ENCODE measurements at regions not wholly inside any gene's neighbourhood (a gene's known extent, or its start where the extent isn't known, plus 50 kb on each side); places are given as distances from the start of the nearest gene placed in this dataset.

- no peaks in the 10 kb centered on the region for H3K4me1 Mint-ChIP-seq
- no peaks in the 10 kb centered on the region for H3K36me3 Mint-ChIP-seq
- Histone ChIP-seq H3K4me1 (ENCODE audit: insufficient read depth, low read length) (no peaks in the 10 kb centered on the region), H3K27ac (ENCODE audit: low read depth, low read length) (no peak overlapping the region), H3K36me3 (ENCODE audit: insufficient read depth, low read length) (no peaks in the 10 kb centered on the region), H3K27me3 (ENCODE audit: insufficient read depth, low read length, poor library complexity, severe bottlenecking) (no peaks in the 10 kb centered on the region), H3K4me3 (ENCODE audit: low read length) (no peak overlapping the region), H3K9me3 (ENCODE audit: low read length) (no peaks in the 10 kb centered on the region)
- ChIA-PET POLR2A (no interaction called here), CTCF (no interaction called here)
- peaks cover 0 to 1% of the 10 kb centered on the region in 2 donors for H3K27me3 Mint-ChIP-seq
- DNase-seq = no peak
- H3K9me3 Mint-ChIP-seq = peaks cover under 1 to 9% (median 4%) of the 10 kb centered on the region in 5 donors
- H3K27ac Mint-ChIP-seq = no peak overlapping the region
- H3K4me3 Mint-ChIP-seq = no peak overlapping the region
Measured at GRCh38 chr13:34767778-34768177, 174.3 kb upstream of the NBEA start.

DNA sequence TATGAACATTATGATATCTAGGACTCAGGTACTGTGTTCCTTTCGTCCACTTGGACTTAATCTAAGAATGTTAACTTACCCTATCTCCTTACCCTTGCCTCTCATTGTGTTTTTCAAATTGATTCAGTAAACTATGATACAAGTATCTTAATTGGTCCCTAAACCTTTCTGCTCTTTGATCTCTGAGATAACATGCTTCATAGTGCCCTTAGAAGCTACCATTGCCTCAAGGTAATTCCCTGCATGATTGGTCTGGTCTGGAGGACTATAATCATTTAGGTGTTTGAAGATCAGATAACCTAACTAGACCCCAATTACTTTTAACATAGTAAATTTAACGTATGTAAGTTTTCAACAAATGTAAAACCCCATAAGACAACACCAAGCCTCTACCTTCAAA lies 169.9 kb upstream of the NBEA start:
- Histone ChIP-seq H3K4me3 (ENCODE audit: low read length) (no peak overlapping the region), H3K4me1 (ENCODE audit: insufficient read depth, low read length) (no peaks in the 10 kb centered on the region), H3K27ac (ENCODE audit: low read depth, low read length) (no peak overlapping the region), H3K27me3 (ENCODE audit: insufficient read depth, low read length, poor library complexity, severe bottlenecking) (no peaks in the 10 kb centered on the region), H3K9me3 (ENCODE audit: low read length) (no peaks in the 10 kb centered on the region), H3K36me3 (ENCODE audit: insufficient read depth, low read length) (no peaks in the 10 kb centered on the region)
- no peak overlapping the region for H3K27ac Mint-ChIP-seq
- H3K4me3 Mint-ChIP-seq = no peak overlapping the region
- H3K36me3 Mint-ChIP-seq = no peaks in the 10 kb centered on the region
- DNase-seq = no peak
- H3K9me3 Mint-ChIP-seq = peaks cover 0 to 11% (median 4%) of the 10 kb centered on the region in 5 donors
- peaks cover 0 to 1% of the 10 kb centered on the region in 2 donors for H3K27me3 Mint-ChIP-seq
- ChIA-PET CTCF (no interaction called here), POLR2A (no interaction called here)
- no peaks in the 10 kb centered on the region for H3K4me1 Mint-ChIP-seq

DNA sequence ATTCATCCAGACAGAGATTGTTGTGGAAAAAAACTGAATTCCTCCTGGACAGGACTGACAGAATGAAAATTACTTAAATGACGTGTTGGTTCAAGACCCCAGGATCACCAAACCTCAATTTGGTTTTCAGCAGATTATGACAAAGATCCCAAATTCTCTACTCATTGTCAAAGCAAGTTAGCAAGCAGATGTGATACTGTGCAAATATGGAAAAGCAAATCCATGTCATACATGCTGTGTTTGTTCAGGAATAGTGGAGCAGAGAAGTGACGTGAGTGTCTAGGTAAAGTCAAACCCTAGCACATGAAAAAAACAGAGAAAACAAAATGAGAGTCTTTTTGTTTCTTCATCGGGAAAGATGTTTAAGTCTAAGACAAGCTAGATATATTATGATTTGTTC lies 169.2 kb upstream of the NBEA start:
- no peak overlapping the region for H3K4me3 Mint-ChIP-seq

DNA sequence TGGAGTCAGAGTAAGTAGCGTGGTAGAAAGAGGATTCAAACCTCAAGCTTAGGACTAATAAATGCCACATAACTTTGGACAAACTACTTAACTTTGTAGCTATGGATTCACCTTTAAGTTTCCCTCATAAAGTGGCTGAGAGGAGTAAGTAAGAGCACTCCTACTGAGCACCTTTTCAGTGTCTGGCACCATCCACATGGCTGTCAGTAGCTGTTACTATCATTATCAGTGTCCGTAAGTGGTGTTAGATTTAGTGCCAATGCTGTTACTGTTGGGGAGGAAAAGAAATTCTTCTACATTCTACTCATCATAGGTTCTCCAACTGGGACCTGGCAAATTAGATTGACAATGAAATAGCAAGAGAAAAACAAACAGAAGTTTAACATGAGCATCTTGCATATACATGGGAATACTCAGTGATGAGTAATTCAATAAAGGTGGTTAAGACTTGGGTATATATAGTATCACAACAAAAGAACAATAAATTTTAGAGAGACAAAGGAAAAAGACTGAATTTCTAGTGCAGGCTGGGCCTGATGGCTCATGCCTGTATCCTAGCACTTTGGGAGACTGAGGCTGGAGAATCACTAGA lies 165.6 kb upstream of the NBEA start:
- peaks cover 0 to 11% (median 0%) of the 10 kb centered on the region in 5 donors for H3K9me3 Mint-ChIP-seq
- CTCF ChIA-PET = no interaction called here

More for the DNA sequence above, 169.2 kb upstream of the NBEA start:
- Histone ChIP-seq H3K9me3 (ENCODE audit: low read length) (no peaks in the 10 kb centered on the region), H3K4me1 (ENCODE audit: insufficient read depth, low read length) (no peaks in the 10 kb centered on the region), H3K27me3 (ENCODE audit: insufficient read depth, low read length, poor library complexity, severe bottlenecking) (no peaks in the 10 kb centered on the region), H3K36me3 (ENCODE audit: insufficient read depth, low read length) (no peaks in the 10 kb centered on the region), H3K4me3 (ENCODE audit: low read length) (no peak overlapping the region), H3K27ac (ENCODE audit: low read depth, low read length) (no peak overlapping the region)
- Mint-ChIP-seq H3K27me3 (peaks cover 0 to 1% of the 10 kb centered on the region in 2 donors), H3K9me3 (peaks cover 0 to 11% (median 4%) of the 10 kb centered on the region in 5 donors), H3K27ac (no peak overlapping the region), H3K4me1 (no peaks in the 10 kb centered on the region), H3K36me3 (no peaks in the 10 kb centered on the region)
- ChIA-PET CTCF (no interaction called here), POLR2A (no interaction called here)
- no peak for DNase-seq

GRCh38 chr13:34777089-34777913 lies 164.8 kb upstream of the NBEA start:
- Mint-ChIP-seq H3K36me3 (no peaks in the 10 kb centered on the region), H3K4me3 (no peak overlapping the region), H3K4me1 (no peaks in the 10 kb centered on the region), H3K27ac (no peak overlapping the region), H3K27me3 (no peaks in the 10 kb centered on the region), H3K9me3 (peaks cover 0 to 11% (median 0%) of the 10 kb centered on the region in 5 donors)
- CTCF ChIA-PET = no interaction called here
- Histone ChIP-seq H3K4me1 (ENCODE audit: insufficient read depth, low read length) (no peaks in the 10 kb centered on the region), H3K27ac (ENCODE audit: low read depth, low read length) (no peak overlapping the region), H3K4me3 (ENCODE audit: low read length) (no peak overlapping the region), H3K36me3 (ENCODE audit: insufficient read depth, low read length) (no peaks in the 10 kb centered on the region), H3K9me3 (ENCODE audit: low read length) (no peaks in the 10 kb centered on the region), H3K27me3 (ENCODE audit: insufficient read depth, low read length, poor library complexity, severe bottlenecking) (no peaks in the 10 kb centered on the region)
- DNase-seq = no peak
- POLR2A ChIA-PET = no interaction called here

More for the DNA sequence above, 165.6 kb upstream of the NBEA start:
- Mint-ChIP-seq H3K27me3 (no peaks in the 10 kb centered on the region), H3K4me3 (no peak overlapping the region), H3K27ac (no peak overlapping the region), H3K4me1 (no peaks in the 10 kb centered on the region), H3K36me3 (no peaks in the 10 kb centered on the region)
- DNase-seq = no peak
- Histone ChIP-seq H3K9me3 (ENCODE audit: low read length) (no peaks in the 10 kb centered on the region), H3K36me3 (ENCODE audit: insufficient read depth, low read length) (no peaks in the 10 kb centered on the region), H3K4me1 (ENCODE audit: insufficient read depth, low read length) (no peaks in the 10 kb centered on the region), H3K27me3 (ENCODE audit: insufficient read depth, low read length, poor library complexity, severe bottlenecking) (no peaks in the 10 kb centered on the region), H3K27ac (ENCODE audit: low read depth, low read length) (no peak overlapping the region), H3K4me3 (ENCODE audit: low read length) (no peak overlapping the region)
- POLR2A ChIA-PET = no interaction called here

- no peak overlapping the region for H3K4me3 Mint-ChIP-seq
- ChIA-PET POLR2A (no interaction called here), CTCF (no interaction called here)
- Histone ChIP-seq H3K27me3 (ENCODE audit: insufficient read depth, low read length, poor library complexity, severe bottlenecking) (no peaks in the 10 kb centered on the region), H3K9me3 (ENCODE audit: low read length) (no peaks in the 10 kb centered on the region), H3K36me3 (ENCODE audit: insufficient read depth, low read length) (no peaks in the 10 kb centered on the region), H3K4me1 (ENCODE audit: insufficient read depth, low read length) (no peaks in the 10 kb centered on the region), H3K4me3 (ENCODE audit: low read length) (no peak overlapping the region), H3K27ac (ENCODE audit: low read depth, low read length) (no peak overlapping the region)
- no peaks in the 10 kb centered on the region for H3K36me3 Mint-ChIP-seq
- no peaks in the 10 kb centered on the region for H3K27me3 Mint-ChIP-seq
- no peaks in the 10 kb centered on the region for H3K4me1 Mint-ChIP-seq
- H3K9me3 Mint-ChIP-seq = peaks cover 0 to 9% (median 0%) of the 10 kb centered on the region in 5 donors
- H3K27ac Mint-ChIP-seq = no peak overlapping the region
- no peak for DNase-seq
Measured at GRCh38 chr13:34777914-34778303, 164.2 kb upstream of the NBEA start.

DNA sequence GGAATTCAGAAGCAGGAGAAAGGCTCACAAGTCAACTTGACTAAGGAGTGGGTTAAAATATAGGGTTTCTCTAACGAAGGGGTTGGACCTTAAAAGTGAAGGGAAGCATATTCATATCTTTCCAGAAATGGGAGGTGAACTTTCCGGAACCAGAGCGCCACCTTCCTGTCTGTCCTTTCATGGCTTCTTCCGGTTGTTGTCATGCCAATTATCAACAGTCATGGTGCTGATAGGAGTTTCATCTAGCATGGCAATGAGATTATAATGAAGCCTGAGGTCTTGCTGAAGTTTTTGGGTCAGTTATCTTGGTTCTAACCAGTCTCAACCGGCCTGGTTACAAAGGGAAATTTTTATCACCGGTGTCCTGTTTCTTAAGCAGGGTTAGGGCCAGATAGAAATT lies 162.9 kb upstream of the NBEA start:
- Histone ChIP-seq H3K4me3 (ENCODE audit: low read length) (no peak overlapping the region), H3K36me3 (ENCODE audit: insufficient read depth, low read length) (no peaks in the 10 kb centered on the region)
- POLR2A ChIA-PET = no interaction called here

DNA sequence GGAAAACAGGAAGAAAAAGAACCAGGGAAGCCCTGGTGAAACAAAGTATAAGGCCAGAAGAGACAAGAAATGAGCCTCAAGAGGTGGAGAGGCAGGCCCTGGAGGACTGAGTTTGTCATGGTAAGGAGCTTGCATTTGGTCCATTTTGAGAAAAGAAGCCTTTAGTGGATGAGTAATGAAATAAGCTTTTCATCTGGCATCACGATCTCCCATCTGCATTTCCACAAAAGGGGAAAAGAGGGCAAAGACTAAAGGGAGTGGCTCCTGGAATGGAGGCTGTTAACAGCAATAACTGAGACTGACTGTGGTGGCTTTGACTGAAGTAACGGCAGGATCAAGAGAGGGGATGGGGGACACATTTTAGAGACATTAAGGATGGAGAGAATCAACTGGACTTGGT lies 148.8 kb upstream of the NBEA start:
- CTCF ChIA-PET = no interaction called here
- Histone ChIP-seq H3K4me1 (ENCODE audit: insufficient read depth, low read length) (no peaks in the 10 kb centered on the region), H3K9me3 (ENCODE audit: low read length) (no peaks in the 10 kb centered on the region), H3K36me3 (ENCODE audit: insufficient read depth, low read length) (no peaks in the 10 kb centered on the region), H3K27me3 (ENCODE audit: insufficient read depth, low read length, poor library complexity, severe bottlenecking) (no peaks in the 10 kb centered on the region), H3K27ac (ENCODE audit: low read depth, low read length) (no peak overlapping the region), H3K4me3 (ENCODE audit: low read length) (no peak overlapping the region)
- Mint-ChIP-seq H3K27me3 (no peaks in the 10 kb centered on the region), H3K4me3 (no peak overlapping the region), H3K9me3 (peaks cover 6 to 18% (median 7%) of the 10 kb centered on the region in 5 donors), H3K36me3 (no peaks in the 10 kb centered on the region), H3K27ac (no peak overlapping the region), H3K4me1 (no peaks in the 10 kb centered on the region)
- POLR2A ChIA-PET = no interaction called here
- DNase-seq = no peak

More for the DNA sequence above, 162.9 kb upstream of the NBEA start:
- Histone ChIP-seq H3K27ac (ENCODE audit: low read depth, low read length) (no peak overlapping the region), H3K27me3 (ENCODE audit: insufficient read depth, low read length, poor library complexity, severe bottlenecking) (no peaks in the 10 kb centered on the region), H3K4me1 (ENCODE audit: insufficient read depth, low read length) (no peaks in the 10 kb centered on the region), H3K9me3 (ENCODE audit: low read length) (no peaks in the 10 kb centered on the region)
- Mint-ChIP-seq H3K4me1 (no peaks in the 10 kb centered on the region), H3K36me3 (no peaks in the 10 kb centered on the region), H3K4me3 (no peak overlapping the region), H3K27me3 (no peaks in the 10 kb centered on the region), H3K9me3 (peaks cover 0 to 11% (median 0%) of the 10 kb centered on the region in 5 donors), H3K27ac (no peak overlapping the region)
- no peak for DNase-seq
- CTCF ChIA-PET = no interaction called here

Data from CD8-positive, alpha-beta memory T cell (primary cell).